Glomerular endothelial cell (primary cell): ENCODE measurements at regions not wholly inside any gene's neighbourhood (a gene's known extent, or its start where the extent isn't known, plus 50 kb on each side); places are given as distances from the start of the nearest gene placed in this dataset.

ENCODE experiments used
- DNase-seq: peaks from one replicate; pipeline ENCODE4 v3.0.0-alpha.2; 2011; ENCODE audit warnings: low read depth, low spot score; ENCODE audit errors: extremely low read depth

DNA sequence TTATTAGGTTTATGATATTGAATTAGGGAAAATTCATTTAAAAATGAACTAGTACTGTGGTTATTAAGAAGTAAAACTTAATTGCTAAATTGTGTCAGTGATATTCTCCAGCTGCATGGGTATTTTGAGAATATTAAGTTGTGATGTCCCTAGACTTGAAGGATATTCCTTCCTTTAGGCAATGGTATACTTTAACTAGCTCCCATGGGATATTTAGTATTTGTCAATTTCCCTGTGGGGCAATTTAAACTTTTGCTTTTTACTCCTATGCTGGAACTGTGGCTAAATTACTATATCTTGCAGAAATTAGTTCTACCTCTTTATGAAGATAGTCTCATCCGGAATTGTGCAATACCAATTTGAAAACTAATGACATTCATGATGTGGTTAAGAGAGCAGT is 151.6 kb upstream of the CSNK1A1L start:
- DNase-seq, result no peak

DNA sequence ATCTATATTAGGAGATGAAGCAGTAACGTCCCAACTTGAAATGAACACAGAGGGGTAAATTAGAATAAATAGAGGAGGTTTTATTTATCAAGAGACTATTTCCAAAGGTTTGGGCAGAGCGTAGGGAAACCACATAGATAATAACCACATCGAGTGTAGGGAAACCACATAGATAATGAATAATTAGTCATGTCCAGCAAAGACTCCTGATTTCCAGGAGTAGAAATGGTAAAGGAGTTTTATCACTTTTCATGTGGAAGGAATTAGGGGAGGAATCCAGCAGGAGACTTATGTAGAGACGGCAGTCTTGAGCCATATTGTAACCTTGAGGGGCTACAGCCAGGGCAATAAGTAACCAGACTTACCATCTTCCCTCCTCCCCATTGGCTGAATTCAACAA is 136.3 kb upstream of the CSNK1A1L start:
- no peak for DNase-seq

- DNase-seq, result no peak
These were observed 124.9 kb upstream of the CSNK1A1L start for GRCh38 chr13:37230346-37230745.

- no peak for DNase-seq
These were observed 124.5 kb upstream of the CSNK1A1L start for GRCh38 chr13:37229931-37230330.

DNA sequence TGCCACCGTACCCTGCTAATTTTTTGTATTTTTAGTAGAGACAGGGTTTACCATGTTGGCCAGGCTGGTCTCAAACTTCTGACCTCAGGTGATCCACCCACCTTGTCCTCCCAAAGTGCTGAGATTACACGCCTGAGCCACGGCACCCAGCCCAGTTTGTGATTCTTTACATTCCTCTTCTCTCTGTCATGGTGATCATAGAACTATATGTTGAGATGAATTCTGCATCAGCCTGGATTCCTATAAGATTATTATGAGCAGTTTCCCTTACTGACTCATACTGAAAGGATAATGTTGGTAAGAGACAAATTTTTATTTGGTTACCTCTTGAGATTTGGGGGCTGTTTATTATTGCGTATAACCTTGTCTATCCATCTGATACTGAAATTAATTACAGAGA is 121.5 kb upstream of the CSNK1A1L start:
- no peak for DNase-seq

DNA sequence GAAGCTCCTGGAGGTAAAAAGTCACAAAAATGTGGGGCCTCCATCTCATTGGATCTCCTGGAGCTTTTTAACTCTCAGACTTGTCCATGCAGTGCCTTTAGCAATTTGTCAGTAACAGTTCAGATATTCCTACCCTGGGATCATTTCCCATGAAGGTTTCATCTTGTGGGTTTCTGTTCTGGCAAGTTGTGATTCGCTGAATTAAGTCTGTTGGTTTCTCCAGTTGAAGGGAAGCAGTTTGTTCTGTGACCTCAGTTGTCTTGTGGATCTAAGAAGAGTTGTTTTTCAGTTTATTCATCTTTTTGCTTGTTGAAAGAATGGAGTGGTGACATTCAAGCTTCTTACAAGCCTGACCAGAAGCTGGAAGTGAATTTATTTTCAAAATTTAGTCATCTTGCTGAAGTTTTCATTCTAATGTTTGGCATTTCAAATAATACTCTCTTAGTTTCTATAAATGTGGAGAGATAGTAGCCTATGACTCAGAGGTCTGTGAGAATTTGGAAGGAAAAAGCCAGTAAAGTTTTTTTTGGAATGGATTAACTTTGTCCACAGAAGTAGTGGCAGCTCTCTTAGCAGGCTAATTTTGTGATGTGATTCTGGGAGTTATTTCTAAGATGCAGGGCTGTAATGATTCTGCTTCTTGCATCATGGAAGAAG is 120.1 kb upstream of the CSNK1A1L start:
- DNase-seq, result no peak

GRCh38 chr13:37216331-37216730 is 110.9 kb upstream of the CSNK1A1L start:
- DNase-seq, result no peak

DNA sequence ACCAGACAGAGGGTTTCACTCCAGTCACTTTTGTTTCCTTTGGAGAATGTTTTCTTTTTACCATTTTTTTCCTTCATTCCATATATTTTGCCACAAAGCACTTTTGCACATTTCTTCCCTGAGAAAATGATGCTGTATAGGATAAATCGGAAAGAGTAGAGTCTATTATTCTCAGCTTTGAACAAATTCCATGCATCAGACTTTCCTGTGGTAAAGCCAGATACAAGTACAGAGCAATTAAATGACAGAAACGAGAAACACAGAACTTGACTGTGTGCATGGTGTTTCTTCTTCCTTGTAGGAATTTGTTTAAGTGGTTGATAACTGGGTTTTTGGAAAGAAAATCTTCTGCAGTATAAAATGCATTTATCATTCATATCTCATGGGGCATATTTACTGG is 107.4 kb upstream of the CSNK1A1L start:
- DNase-seq, result no peak

- no peak for DNase-seq
These were observed 106.0 kb upstream of the CSNK1A1L start for GRCh38 chr13:37211487-37211886.

DNA sequence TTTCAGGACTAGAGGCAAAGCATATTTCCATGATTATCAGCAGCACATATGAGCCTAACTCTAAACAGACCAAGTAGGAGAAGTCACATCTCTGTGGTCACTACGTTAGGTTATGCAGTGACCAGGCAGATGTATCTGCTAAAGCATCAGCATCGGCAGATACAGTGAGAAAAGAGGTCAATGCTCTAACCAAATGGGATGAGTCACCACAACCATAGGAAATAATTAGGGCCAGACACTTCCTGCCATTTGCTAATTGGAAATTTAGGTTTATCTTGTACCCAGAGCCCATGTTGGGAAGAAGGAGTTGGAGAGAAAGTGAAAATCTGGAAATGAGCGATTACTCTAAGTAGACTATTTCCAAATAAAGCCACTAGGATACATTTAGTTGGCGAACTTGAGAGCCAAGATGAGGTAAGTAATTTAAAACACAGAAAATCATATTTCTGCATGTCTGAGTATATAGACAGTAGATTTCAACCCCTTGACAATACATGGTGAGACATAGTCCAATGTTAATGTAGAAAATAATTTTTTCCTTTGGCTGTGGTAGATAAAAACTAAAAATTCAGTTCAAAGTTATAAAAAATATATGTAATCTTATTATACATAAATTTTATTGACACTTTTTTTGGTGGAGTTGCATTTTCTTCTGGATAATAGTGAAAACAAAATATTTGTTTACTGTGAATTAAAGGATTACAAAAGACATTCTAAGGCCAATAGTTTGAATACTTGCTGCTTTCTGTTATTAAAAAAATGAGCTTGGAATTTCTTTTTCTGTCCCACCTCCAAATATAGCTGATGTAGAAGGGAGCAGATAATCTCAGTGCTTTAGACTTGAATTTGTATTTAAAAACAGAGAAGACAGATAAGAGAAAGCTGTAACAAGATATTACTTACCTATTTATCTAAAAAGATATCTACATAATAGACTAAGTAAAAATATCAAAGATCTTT is 104.4 kb upstream of the CSNK1A1L start:
- no peak for DNase-seq

- no peak for DNase-seq
These were observed 102.4 kb upstream of the CSNK1A1L start for GRCh38 chr13:37207691-37208451.

GRCh38 chr13:37202264-37202663 is 96.8 kb upstream of the CSNK1A1L start:
- DNase-seq, result no peak

DNA sequence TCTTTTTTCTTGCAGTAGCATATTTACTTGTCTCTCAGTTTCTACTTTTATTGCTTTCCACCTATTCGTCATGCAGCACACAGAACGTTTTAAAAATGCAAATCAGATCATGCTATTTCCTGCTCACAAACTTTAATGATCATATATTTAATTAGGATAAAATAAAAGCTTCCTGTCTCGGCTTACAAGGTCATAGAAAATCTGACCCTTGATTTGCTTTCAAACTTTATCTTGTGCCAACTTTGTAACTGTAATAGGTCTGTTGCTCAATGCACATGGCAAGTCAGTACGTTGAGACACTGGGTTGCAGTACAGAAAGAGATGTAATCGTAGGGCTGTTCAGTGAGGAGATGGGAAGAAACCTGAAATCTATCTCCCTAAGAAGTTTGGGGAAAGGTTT is 95.6 kb upstream of the CSNK1A1L start:
- DNase-seq, result no peak

DNA sequence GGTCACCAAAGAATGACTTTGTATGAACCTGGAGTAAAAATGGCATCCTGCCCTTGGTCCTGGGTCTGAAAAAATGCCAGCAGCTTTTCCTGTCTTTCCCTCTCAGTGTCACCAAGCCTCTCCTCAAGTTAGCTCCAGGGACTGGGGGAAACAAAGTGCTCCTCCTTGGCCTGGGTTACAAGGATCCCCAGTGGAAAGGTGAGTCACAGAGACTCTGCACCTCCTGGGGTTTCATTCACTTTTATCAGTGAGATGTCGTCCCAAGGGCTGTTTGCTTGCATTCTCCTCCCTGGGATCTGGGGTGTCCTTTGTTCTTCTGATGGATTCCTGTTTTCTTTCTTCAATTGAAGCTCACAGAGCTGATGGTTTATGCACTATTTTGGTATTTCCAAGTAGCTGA is 93.2 kb upstream of the CSNK1A1L start:
- no peak for DNase-seq

GRCh38 chr13:37195621-37196020 is 90.2 kb upstream of the CSNK1A1L start:
- DNase-seq, result no peak

DNA sequence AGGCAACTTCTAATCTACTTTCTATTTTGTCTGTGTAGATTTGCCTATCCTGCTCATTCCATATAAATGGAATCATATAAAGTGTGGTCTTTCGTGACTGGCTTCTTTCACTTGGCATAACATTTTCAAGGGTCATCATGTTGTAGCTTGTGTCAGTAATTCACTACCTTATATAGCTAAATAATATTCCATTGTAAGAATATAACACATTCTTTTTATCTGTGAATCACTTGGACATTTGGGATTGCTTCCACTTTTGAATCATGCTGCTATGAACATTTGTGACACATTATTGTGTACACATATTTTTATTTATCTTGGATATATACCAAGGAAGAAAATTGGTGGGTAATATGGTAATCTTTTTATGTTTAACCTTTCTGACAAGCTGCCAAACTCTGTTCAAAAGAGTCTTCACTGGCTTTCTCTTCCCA is 89.0 kb upstream of the CSNK1A1L start:
- DNase-seq, result peak; percentile 44

DNA sequence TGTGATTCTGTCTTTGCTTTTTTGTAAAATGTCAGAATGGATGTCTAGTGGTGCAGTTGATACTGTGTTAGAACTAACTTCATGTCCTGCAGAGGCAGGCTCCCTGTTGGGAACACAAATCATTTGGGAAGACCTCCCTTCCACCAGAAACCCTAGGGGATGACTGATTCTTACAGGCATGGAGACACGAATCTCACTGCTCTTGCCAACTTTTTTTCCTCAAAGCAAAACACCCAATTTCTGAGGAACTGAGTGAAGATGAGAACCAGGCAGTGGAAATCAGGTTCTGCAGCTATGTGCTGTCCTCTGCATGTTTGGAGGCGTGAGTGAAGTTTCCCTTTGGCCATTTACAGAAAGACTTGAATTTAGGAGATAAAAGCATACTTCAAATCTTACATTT is 87.5 kb upstream of the CSNK1A1L start:
- no peak for DNase-seq

- DNase-seq, result no peak
These were observed 82.2 kb upstream of the CSNK1A1L start for GRCh38 chr13:37187621-37188020.

DNA sequence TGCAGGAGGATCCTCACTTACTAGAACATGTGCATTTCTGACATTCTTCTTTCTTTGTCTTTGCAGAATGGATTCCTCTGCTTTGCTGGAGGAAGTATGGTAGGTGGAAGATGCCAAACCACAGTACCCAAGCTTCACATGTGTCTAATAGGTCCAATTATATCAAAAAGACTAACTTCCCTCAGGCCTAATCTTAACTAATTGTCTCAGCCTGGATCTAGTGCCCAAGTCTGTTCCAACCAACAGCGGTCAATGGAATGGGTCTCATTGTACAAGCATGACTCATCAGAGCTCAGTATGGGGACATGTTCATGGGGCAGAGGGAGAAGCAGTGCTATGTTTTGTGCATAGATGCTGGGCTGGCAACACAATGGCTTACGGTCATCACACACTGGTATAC is 81.6 kb upstream of the CSNK1A1L start:
- no peak for DNase-seq

- DNase-seq, result no peak
These were observed 76.2 kb upstream of the CSNK1A1L start for GRCh38 chr13:37181620-37182019.

GRCh38 chr13:37179645-37180044 is 74.2 kb upstream of the CSNK1A1L start:
- DNase-seq, result no peak
